ENCODE measurements at regions not wholly inside any gene's neighbourhood (a gene's known extent, or its start where the extent isn't known, plus 50 kb on each side); places are given as distances from the start of the nearest gene placed in this dataset.

DNA sequence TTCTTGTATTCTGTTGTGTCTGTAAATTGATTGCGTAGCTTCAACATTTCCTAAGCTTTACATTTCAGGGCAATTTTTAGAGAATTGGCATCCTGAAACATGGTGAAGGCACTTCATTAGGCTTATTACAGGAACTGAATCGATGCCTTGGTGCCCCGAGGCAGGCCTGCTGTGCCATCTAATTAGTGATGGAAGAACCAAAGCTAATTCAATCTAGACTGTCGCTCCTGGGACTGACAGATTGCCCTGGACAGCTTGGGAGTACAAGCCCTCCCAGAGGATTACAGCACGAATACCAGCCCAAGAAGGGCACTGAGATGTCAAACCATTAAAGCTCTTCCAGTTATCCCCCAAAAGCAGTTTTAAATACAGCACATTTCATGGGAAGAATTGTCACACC lies 243.2 kb upstream of the ZC3H12C start:
- DNase-seq (ENCODE audit: low spot score) (no peak), ATAC-seq (no peak)
- Mint-ChIP-seq H3K36me3 (ENCODE audit: low read depth) (no peaks in the 10 kb centered on the region), H3K9me3 (no peaks in the 10 kb centered on the region; the same call in 2 of the 3 replicates), H3K4me3 (no peak overlapping the region), H3K4me1 (no peaks in the 10 kb centered on the region), H3K27me3 (ENCODE audit: insufficient read depth, low read depth, poor library complexity) (no peaks in the 10 kb centered on the region), H3K27ac (no peak overlapping the region)
- H2AFZ ChIP-seq = no peak overlapping the region
- no peaks in the 10 kb centered on the region for H3K27me3 ChIP-seq (ENCODE audit: insufficient read depth)
- H3K4me1 ChIP-seq (ENCODE audit: insufficient read depth) = no peaks in the 10 kb centered on the region
- H3K79me2 ChIP-seq (replicated peaks; ENCODE audit: insufficient read depth) = no peaks in the 10 kb centered on the region
- no peaks in the 10 kb centered on the region for H3K36me3 ChIP-seq (ENCODE audit: insufficient read depth)
- H3K27ac ChIP-seq (ENCODE audit: low read depth) = no peak overlapping the region
- H3K9me2 ChIP-seq (ENCODE audit: insufficient read depth) = no peaks in the 10 kb centered on the region
- H4K20me1 ChIP-seq (replicated peaks; ENCODE audit: insufficient read depth) = no peaks in the 10 kb centered on the region
- H3F3A ChIP-seq (replicated peaks; ENCODE audit: low read depth) = no peaks in the 10 kb centered on the region
- no peak overlapping the region for H3K4me2 ChIP-seq
- no peak overlapping the region for H3K4me3 ChIP-seq
- TF ChIP-seq STAT1 (IDR thresholded peaks at IDR 0.05; ENCODE audit: unreplicated experiment) (no peak), JUNB (IDR thresholded peaks at IDR 0.05; ENCODE audit: unreplicated experiment) (no peak), CREB1 (CRISPR knock-in tag; IDR thresholded peaks at IDR 0.05; ENCODE audit: low read depth) (no peak), POLR2AphosphoS5 (IDR thresholded peaks at IDR 0.05; ENCODE audit: low read depth) (no peak), EZH2 (IDR thresholded peaks at IDR 0.05; ENCODE audit: low read depth, unreplicated experiment) (no peak), EZH2phosphoT487 (IDR thresholded peaks at IDR 0.05; ENCODE audit: unreplicated experiment) (no peak), ZNF331 (CRISPR knock-in tag; IDR thresholded peaks at IDR 0.05; ENCODE audit: low read depth) (no peak), NANOG (IDR thresholded peaks at IDR 0.05; ENCODE audit: borderline replicate concordance) (no peak)
- TF ChIP-seq, protein P1, sequence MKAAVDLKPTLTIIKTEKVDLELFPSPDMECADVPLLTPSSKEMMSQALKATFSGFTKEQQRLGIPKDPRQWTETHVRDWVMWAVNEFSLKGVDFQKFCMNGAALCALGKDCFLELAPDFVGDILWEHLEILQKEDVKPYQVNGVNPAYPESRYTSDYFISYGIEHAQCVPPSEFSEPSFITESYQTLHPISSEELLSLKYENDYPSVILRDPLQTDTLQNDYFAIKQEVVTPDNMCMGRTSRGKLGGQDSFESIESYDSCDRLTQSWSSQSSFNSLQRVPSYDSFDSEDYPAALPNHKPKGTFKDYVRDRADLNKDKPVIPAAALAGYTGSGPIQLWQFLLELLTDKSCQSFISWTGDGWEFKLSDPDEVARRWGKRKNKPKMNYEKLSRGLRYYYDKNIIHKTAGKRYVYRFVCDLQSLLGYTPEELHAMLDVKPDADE (IDR thresholded peaks at IDR 0.05) = no peak
- TF ChIP-seq, protein P2, sequence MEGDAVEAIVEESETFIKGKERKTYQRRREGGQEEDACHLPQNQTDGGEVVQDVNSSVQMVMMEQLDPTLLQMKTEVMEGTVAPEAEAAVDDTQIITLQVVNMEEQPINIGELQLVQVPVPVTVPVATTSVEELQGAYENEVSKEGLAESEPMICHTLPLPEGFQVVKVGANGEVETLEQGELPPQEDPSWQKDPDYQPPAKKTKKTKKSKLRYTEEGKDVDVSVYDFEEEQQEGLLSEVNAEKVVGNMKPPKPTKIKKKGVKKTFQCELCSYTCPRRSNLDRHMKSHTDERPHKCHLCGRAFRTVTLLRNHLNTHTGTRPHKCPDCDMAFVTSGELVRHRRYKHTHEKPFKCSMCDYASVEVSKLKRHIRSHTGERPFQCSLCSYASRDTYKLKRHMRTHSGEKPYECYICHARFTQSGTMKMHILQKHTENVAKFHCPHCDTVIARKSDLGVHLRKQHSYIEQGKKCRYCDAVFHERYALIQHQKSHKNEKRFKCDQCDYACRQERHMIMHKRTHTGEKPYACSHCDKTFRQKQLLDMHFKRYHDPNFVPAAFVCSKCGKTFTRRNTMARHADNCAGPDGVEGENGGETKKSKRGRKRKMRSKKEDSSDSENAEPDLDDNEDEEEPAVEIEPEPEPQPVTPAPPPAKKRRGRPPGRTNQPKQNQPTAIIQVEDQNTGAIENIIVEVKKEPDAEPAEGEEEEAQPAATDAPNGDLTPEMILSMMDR (conservative IDR thresholded peaks at IDR 0.05; ENCODE audit: low read depth in 2 of 2) = no peak
- TF ChIP-seq, protein P3, sequence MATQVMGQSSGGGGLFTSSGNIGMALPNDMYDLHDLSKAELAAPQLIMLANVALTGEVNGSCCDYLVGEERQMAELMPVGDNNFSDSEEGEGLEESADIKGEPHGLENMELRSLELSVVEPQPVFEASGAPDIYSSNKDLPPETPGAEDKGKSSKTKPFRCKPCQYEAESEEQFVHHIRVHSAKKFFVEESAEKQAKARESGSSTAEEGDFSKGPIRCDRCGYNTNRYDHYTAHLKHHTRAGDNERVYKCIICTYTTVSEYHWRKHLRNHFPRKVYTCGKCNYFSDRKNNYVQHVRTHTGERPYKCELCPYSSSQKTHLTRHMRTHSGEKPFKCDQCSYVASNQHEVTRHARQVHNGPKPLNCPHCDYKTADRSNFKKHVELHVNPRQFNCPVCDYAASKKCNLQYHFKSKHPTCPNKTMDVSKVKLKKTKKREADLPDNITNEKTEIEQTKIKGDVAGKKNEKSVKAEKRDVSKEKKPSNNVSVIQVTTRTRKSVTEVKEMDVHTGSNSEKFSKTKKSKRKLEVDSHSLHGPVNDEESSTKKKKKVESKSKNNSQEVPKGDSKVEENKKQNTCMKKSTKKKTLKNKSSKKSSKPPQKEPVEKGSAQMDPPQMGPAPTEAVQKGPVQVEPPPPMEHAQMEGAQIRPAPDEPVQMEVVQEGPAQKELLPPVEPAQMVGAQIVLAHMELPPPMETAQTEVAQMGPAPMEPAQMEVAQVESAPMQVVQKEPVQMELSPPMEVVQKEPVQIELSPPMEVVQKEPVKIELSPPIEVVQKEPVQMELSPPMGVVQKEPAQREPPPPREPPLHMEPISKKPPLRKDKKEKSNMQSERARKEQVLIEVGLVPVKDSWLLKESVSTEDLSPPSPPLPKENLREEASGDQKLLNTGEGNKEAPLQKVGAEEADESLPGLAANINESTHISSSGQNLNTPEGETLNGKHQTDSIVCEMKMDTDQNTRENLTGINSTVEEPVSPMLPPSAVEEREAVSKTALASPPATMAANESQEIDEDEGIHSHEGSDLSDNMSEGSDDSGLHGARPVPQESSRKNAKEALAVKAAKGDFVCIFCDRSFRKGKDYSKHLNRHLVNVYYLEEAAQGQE (IDR thresholded peaks at IDR 0.05; ENCODE audit: unreplicated experiment) = no peak
- TF ChIP-seq, protein P4, sequence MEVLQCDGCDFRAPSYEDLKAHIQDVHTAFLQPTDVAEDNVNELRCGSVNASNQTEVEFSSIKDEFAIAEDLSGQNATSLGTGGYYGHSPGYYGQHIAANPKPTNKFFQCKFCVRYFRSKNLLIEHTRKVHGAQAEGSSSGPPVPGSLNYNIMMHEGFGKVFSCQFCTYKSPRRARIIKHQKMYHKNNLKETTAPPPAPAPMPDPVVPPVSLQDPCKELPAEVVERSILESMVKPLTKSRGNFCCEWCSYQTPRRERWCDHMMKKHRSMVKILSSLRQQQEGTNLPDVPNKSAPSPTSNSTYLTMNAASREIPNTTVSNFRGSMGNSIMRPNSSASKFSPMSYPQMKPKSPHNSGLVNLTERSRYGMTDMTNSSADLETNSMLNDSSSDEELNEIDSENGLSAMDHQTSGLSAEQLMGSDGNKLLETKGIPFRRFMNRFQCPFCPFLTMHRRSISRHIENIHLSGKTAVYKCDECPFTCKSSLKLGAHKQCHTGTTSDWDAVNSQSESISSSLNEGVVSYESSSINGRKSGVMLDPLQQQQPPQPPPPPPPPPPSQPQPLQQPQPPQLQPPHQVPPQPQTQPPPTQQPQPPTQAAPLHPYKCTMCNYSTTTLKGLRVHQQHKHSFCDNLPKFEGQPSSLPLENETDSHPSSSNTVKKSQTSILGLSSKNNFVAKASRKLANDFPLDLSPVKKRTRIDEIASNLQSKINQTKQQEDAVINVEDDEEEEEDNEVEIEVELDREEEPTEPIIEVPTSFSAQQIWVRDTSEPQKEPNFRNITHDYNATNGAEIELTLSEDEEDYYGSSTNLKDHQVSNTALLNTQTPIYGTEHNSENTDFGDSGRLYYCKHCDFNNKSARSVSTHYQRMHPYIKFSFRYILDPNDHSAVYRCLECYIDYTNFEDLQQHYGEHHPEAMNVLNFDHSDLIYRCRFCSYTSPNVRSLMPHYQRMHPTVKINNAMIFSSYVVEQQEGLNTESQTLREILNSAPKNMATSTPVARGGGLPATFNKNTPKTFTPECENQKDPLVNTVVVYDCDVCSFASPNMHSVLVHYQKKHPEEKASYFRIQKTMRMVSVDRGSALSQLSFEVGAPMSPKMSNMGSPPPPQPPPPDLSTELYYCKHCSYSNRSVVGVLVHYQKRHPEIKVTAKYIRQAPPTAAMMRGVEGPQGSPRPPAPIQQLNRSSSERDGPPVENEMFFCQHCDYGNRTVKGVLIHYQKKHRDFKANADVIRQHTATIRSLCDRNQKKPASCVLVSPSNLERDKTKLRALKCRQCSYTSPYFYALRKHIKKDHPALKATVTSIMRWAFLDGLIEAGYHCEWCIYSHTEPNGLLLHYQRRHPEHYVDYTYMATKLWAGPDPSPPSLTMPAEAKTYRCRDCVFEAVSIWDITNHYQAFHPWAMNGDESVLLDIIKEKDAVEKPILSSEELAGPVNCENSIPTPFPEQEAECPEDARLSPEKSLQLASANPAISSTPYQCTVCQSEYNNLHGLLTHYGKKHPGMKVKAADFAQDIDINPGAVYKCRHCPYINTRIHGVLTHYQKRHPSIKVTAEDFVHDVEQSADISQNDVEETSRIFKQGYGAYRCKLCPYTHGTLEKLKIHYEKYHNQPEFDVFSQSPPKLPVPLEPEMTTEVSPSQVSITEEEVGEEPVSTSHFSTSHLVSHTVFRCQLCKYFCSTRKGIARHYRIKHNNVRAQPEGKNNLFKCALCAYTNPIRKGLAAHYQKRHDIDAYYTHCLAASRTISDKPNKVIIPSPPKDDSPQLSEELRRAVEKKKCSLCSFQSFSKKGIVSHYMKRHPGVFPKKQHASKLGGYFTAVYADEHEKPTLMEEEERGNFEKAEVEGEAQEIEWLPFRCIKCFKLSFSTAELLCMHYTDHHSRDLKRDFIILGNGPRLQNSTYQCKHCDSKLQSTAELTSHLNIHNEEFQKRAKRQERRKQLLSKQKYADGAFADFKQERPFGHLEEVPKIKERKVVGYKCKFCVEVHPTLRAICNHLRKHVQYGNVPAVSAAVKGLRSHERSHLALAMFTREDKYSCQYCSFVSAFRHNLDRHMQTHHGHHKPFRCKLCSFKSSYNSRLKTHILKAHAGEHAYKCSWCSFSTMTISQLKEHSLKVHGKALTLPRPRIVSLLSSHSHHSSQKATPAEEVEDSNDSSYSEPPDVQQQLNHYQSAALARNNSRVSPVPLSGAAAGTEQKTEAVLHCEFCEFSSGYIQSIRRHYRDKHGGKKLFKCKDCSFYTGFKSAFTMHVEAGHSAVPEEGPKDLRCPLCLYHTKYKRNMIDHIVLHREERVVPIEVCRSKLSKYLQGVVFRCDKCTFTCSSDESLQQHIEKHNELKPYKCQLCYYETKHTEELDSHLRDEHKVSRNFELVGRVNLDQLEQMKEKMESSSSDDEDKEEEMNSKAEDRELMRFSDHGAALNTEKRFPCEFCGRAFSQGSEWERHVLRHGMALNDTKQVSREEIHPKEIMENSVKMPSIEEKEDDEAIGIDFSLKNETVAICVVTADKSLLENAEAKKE (CRISPR knock-in tag; IDR thresholded peaks at IDR 0.05) = no peak
